ENCODE measurements at regions not wholly inside any gene's neighbourhood (a gene's known extent, or its start where the extent isn't known, plus 50 kb on each side); places are given as distances from the start of the nearest gene placed in this dataset.

- TF ChIP-seq FOXJ3 (CRISPR knock-in tag; IDR thresholded peaks at IDR 0.05) (no peak), STAT5A (IDR thresholded peaks at IDR 0.05; ENCODE audit: borderline replicate concordance, low read length) (no peak), ELF2 (CRISPR knock-in tag; IDR thresholded peaks at IDR 0.05) (no peak), USF2 (CRISPR knock-in tag; IDR thresholded peaks at IDR 0.05) (no peak), ZNF586 (CRISPR knock-in tag; conservative IDR thresholded peaks at IDR 0.05) (no peak), PHF8 (IDR thresholded peaks at IDR 0.05; ENCODE audit: borderline replicate concordance, low read length) (no peak), MTF1 (CRISPR knock-in tag; IDR thresholded peaks at IDR 0.05; ENCODE audit: borderline replicate concordance) (no peak), ZNF41 (CRISPR knock-in tag; conservative IDR thresholded peaks at IDR 0.05) (no peak), ZSCAN29 (IDR thresholded peaks at IDR 0.05) (no peak), E2F4 (CRISPR knock-in tag; IDR thresholded peaks at IDR 0.05; ENCODE audit: low read depth) (no peak), MXD1 (CRISPR knock-in tag; IDR thresholded peaks at IDR 0.05; ENCODE audit: borderline replicate concordance, poor library complexity, severe bottlenecking) (no peak), ZNF134 (CRISPR knock-in tag; conservative IDR thresholded peaks at IDR 0.05) (no peak)
These were observed 109.4 kb downstream of the UCHL5 start (continued) for GRCh38 chr1:192949783-192950182.

Data from K562 (cell line).